ENCODE measurements at regions not wholly inside any gene's neighbourhood (a gene's known extent, or its start where the extent isn't known, plus 50 kb on each side); places are given as distances from the start of the nearest gene placed in this dataset.

- TF ChIP-seq CTCF (conservative IDR thresholded peaks at IDR 0.05 in 1 of 2, IDR thresholded peaks at IDR 0.05 in 1 of 2; ENCODE audit: extremely low read depth in 1 of 2, insufficient read depth in 1 of 2, low read depth in 1 of 2, low read length in 2 of 2): no peak
- no peak for TF ChIP-seq EZH2 (IDR thresholded peaks at IDR 0.05; ENCODE audit: borderline replicate concordance, low read length)
These were observed 813.1 kb upstream of the POU3F3 start for GRCh38 chr2:104040771-104041170.

Measured in mammary epithelial cell (primary cell).